PFSK-1 (cell line): ENCODE measurements at regions not wholly inside any gene's neighbourhood (a gene's known extent, or its start where the extent isn't known, plus 50 kb on each side); places are given as distances from the start of the nearest gene placed in this dataset.

Experiments used
- POLR2AphosphoS5 ChIP-seq: IDR thresholded peaks from 2 replicates; pipeline ENCODE4 v1.6.1; 2012; ENCODE audit warnings: low read depth, mild to moderate bottlenecking, control low read depth, low read length, moderate library complexity
- REST ChIP-seq, 2 experiments: IDR thresholded peaks; 2 replicates each; pipeline versions ENCODE4 v1.6.1 to v1.8.0; 2011 to 2012; ENCODE audit warnings: low read depth in 2 of 2, low read length in 2 of 2, control low read depth in 1 of 2, inconsistent platforms in 1 of 2, mild to moderate bottlenecking in 1 of 2, moderate library complexity in 1 of 2; ENCODE audit not compliant: insufficient read depth in 1 of 2
- SIN3A ChIP-seq: IDR thresholded peaks from 2 replicates; pipeline ENCODE4 v1.6.1; 2012; ENCODE audit warnings: mild to moderate bottlenecking, low read length, moderate library complexity, borderline replicate concordance; ENCODE audit not compliant: insufficient read depth

- no peak for TF ChIP-seq POLR2AphosphoS5
- no peak for TF ChIP-seq REST (IDR thresholded peaks at IDR 0.05; ENCODE audit: insufficient read depth in 1 of 2, low read depth in 2 of 2, low read length in 2 of 2)
- no peak for TF ChIP-seq SIN3A
These were observed 298.9 kb downstream of the EIPR1 start for GRCh38 chr2:3078684-3079083.
